Naive thymus-derived CD4-positive, alpha-beta T cell (primary cell): ENCODE measurements at regions not wholly inside any gene's neighbourhood (a gene's known extent, or its start where the extent isn't known, plus 50 kb on each side); places are given as distances from the start of the nearest gene placed in this dataset.

Experiments used
- ATAC-seq: fragments of 150-1000 bp; cut with Tn5 transposase; 2 replicates; pipeline ENCODE4 v1.10.0; 2021; ENCODE audit warnings: mild to moderate bottlenecking, moderate library complexity
- CTCF ChIA-PET: fragments of 350-600 bp; sonication (Branson Sonifier 250); formaldehyde crosslinking; loops from one replicate; lab custom pipeline; 2021; ENCODE audit warnings: antibody characterized with exemption; lab: Charles Lee
- POLR2A ChIA-PET: fragments of 350-600 bp; sonication (Branson Sonifier 250); formaldehyde crosslinking; loops from one replicate; lab custom pipeline; 2021; ENCODE audit warnings: antibody characterized with exemption, inconsistent platforms; lab: Charles Lee
- DNase-seq, 9 donors: peaks; one replicate each; pipeline versions ENCODE4 v3.0.0 to v3.0.0-alpha.2; 2020 to 2022; ENCODE audit warnings: mixed read lengths in 1 of 9
- H3K27ac ChIP-seq: one replicate; pipeline ENCODE4 v1.7.0; 2013; ENCODE audit warnings: mild to moderate bottlenecking, low read depth, low read length, moderate library complexity
- H3K27me3 ChIP-seq, 2 donors: one replicate each; pipeline ENCODE4 v1.7.0; 2013; ENCODE audit warnings: low read length in 2 of 2, mild to moderate bottlenecking in 2 of 2, moderate library complexity in 2 of 2; ENCODE audit not compliant: control insufficient read depth in 2 of 2, insufficient read depth in 2 of 2
- H3K36me3 ChIP-seq, 3 experiments: 1 replicate in 2 of 3; 2 replicates in 1 of 3; pipeline ENCODE4 v1.7.0; 2013; ENCODE audit warnings: low read length in 3 of 3, mild to moderate bottlenecking in 3 of 3, moderate library complexity in 1 of 3; ENCODE audit not compliant: insufficient read depth in 3 of 3, control insufficient read depth in 2 of 3
- H3K4me1 ChIP-seq, 2 donors: one replicate each; pipeline ENCODE4 v1.7.0; 2013; ENCODE audit warnings: low read length in 2 of 2, mild to moderate bottlenecking in 2 of 2, moderate library complexity in 1 of 2; ENCODE audit not compliant: control insufficient read depth in 2 of 2, insufficient read depth in 2 of 2
- H3K4me3 ChIP-seq: 2 replicates; pipeline ENCODE4 v1.7.0; 2013; ENCODE audit warnings: mild to moderate bottlenecking, low read length
- H3K9me3 ChIP-seq, 3 experiments: 1 replicate in 2 of 3; 2 replicates in 1 of 3; pipeline ENCODE4 v1.7.0; 2013; ENCODE audit warnings: low read length in 3 of 3; ENCODE audit not compliant: control insufficient read depth in 2 of 3
- H3K27ac Mint-ChIP-seq, 9 donors: one replicate each; pipeline ENCODE4 v1.8.0; 2020 to 2022; ENCODE audit warnings: mixed read lengths in 9 of 9, mild to moderate bottlenecking in 8 of 9, moderate library complexity in 5 of 9, inconsistent platforms in 2 of 9
- H3K27me3 Mint-ChIP-seq, 5 donors: one replicate each; pipeline ENCODE4 v1.8.0; 2021 to 2022; ENCODE audit warnings: mixed read lengths in 5 of 5, mild to moderate bottlenecking in 1 of 5
- H3K36me3 Mint-ChIP-seq, 5 donors: one replicate each; pipeline ENCODE4 v1.8.0; 2020 to 2022; ENCODE audit warnings: mixed read lengths in 5 of 5, mild to moderate bottlenecking in 3 of 5, inconsistent platforms in 1 of 5
- H3K4me1 Mint-ChIP-seq, 7 donors: one replicate each; pipeline ENCODE4 v1.8.0; 2020 to 2022; ENCODE audit warnings: mixed read lengths in 7 of 7, mild to moderate bottlenecking in 3 of 7, inconsistent platforms in 1 of 7
- H3K4me3 Mint-ChIP-seq, 10 donors: one replicate each; pipeline ENCODE4 v1.8.0; 2020 to 2022; ENCODE audit warnings: mild to moderate bottlenecking in 10 of 10, mixed read lengths in 10 of 10, moderate library complexity in 6 of 10, inconsistent platforms in 2 of 10
- H3K9me3 Mint-ChIP-seq, 11 donors: one replicate each; pipeline ENCODE4 v1.8.0; 2020 to 2022; ENCODE audit warnings: mixed read lengths in 11 of 11, mild to moderate bottlenecking in 4 of 11, inconsistent platforms in 1 of 11, moderate library complexity in 1 of 11
- intact Hi-C, 2 donors: fragments of 100-400 bp; cut with micrococcal nuclease; formaldehyde crosslinking; loops; one replicate each; pipeline ENCODE4 v1.15.1; 2023

DNA sequence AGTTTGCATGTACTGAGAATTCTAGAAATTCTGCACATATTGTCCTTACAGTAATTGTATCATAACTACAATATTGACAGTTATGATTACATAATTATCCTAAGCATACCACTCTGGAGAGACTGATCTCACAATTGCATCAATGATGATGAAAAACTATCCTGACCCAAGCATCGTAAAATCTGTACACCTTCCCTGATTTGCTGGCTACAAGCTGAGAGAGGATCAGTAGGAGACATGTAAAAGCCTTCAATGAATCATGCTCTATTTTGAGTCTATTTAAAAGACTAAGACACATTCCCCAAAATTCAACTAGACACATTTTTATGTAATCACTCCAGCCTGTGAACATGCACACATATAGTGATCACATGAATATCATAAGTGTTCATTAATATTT lies 1833.8 kb downstream of the EFNA5 start:
- Mint-ChIP-seq H3K9me3 (peaks cover 3 to 23% (median 13%) of the 10 kb centered on the region in 11 donors), H3K4me1 (no peaks in the 10 kb centered on the region), H3K27ac (no peak overlapping the region), H3K36me3 (no peaks in the 10 kb centered on the region), H3K4me3 (no peak overlapping the region), H3K27me3 (no peaks in the 10 kb centered on the region)
- Histone ChIP-seq H3K27me3 (no peaks in the 10 kb centered on the region), H3K36me3 (no peaks in the 10 kb centered on the region), H3K4me3 (no peak overlapping the region), H3K9me3 (no peaks in the 10 kb centered on the region), H3K4me1 (no peaks in the 10 kb centered on the region), H3K27ac (no peak overlapping the region)
- DNase-seq (no peak), ATAC-seq (no peak)
- POLR2A ChIA-PET, result no interaction called here
- intact Hi-C loops, result no loop called here
- CTCF ChIA-PET, result no interaction called here

DNA sequence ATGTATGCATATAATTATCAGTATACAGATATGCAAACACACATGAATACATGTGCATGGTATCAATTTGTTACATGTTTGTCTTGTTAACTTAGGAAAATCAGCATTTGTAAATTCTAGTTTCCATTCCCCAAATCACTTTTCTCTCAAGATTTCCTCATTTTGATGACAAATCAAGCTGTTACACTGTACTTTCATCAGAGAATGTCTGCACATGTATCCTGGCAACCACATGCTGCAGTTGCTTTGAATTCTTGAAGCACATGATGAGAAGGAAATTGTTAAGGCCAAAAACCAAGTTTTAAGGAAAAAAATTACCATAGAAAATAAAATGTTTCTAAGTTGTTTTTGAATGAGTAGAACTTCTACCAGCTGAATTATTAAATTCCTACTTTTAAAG lies 1834.5 kb downstream of the EFNA5 start:
- POLR2A ChIA-PET, result no interaction called here
- Mint-ChIP-seq H3K36me3 (no peaks in the 10 kb centered on the region), H3K27ac (no peak overlapping the region), H3K4me1 (no peaks in the 10 kb centered on the region), H3K27me3 (no peaks in the 10 kb centered on the region), H3K4me3 (no peak overlapping the region), H3K9me3 (peaks cover 2 to 23% (median 13%) of the 10 kb centered on the region in 11 donors)
- H3K27me3 ChIP-seq, result no peaks in the 10 kb centered on the region
- intact Hi-C loops, result no loop called here
- H3K9me3 ChIP-seq, result no peaks in the 10 kb centered on the region
- ATAC-seq, result no peak
- H3K4me1 ChIP-seq, result no peaks in the 10 kb centered on the region
- no peaks in the 10 kb centered on the region for H3K36me3 ChIP-seq
- CTCF ChIA-PET, result no interaction called here
- no peak for DNase-seq
- H3K27ac ChIP-seq, result no peak overlapping the region
- no peak overlapping the region for H3K4me3 ChIP-seq

DNA sequence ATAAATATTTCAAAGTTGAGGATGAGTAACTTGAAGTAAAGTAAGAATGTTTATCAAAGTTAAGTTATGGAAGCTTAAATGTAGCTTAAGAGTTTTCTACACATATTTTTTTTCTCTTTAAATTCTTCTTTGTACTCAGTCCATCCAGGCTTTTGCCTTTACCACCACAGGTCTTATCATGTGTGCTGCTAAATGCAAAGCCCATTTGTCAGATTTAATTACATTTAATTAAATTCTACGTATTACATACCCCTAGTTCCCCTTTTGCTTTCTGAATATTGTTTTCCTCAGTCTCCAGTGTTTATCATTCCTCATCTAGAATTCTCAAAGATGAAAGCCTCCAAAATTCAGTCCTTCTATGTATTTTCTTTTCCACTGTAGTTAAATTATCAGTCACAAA lies 1841.9 kb downstream of the EFNA5 start:
- intact Hi-C loops, result loop anchor here in 1 of 2 donors (5.0 kb wide), 1 partner anchor 303 kb away; no protein-coding TSS in a partner anchor
- DNase-seq, result no peak
- Histone ChIP-seq H3K27ac (no peak overlapping the region), H3K36me3 (no peaks in the 10 kb centered on the region), H3K4me3 (no peak overlapping the region), H3K4me1 (no peaks in the 10 kb centered on the region), H3K27me3 (no peaks in the 10 kb centered on the region), H3K9me3 (no peaks in the 10 kb centered on the region)
- H3K4me1 Mint-ChIP-seq, result no peaks in the 10 kb centered on the region
- H3K27ac Mint-ChIP-seq, result no peak overlapping the region
- H3K9me3 Mint-ChIP-seq, result peaks cover 0 to 6% (median 2%) of the 10 kb centered on the region in 11 donors
- ATAC-seq, result no peak
- H3K36me3 Mint-ChIP-seq, result no peaks in the 10 kb centered on the region
- POLR2A ChIA-PET, result no interaction called here
- no peak overlapping the region for H3K4me3 Mint-ChIP-seq
- no peaks in the 10 kb centered on the region for H3K27me3 Mint-ChIP-seq
- CTCF ChIA-PET, result no interaction called here

DNA sequence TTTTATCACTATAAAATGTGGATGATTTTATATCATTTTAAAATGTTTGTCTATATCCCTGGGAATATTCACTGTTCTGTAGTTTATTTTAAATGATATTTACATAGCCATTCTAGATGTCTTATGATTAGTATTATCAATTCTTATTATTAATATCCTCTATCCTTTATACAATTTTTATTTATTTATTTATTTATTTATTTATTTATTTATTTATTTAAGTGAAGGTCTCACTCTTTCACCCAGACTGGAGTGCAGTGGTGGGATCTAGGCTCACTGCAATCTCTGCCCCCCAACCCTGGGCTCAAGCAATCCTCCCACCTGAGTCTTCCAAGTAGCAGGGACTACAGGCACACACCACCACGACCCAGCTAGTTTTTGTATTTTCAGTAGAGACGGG lies 1848.9 kb downstream of the EFNA5 start:
- POLR2A ChIA-PET, result no interaction called here
- H3K36me3 Mint-ChIP-seq, result no peaks in the 10 kb centered on the region
- CTCF ChIA-PET, result no interaction called here

DNA sequence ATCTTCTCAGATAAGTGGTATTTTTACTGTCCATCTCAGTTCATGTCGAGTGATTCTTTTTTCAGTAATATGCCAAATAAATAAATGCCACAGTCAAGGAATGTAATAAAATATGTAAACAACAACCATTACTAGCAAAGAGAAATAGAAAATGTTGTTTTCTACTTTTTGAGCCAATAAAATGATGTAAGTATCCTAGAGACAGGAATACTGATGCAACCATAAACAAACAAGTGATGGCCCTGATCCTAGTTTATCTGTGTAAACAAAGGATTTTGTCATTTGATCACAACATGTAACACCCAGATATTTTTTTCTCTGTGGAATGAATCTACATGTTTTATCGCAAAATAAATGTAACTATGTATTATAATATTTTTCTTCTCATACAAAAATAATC lies 1852.8 kb downstream of the EFNA5 start:
- Mint-ChIP-seq H3K9me3 (peaks cover 0 to 11% (median 2%) of the 10 kb centered on the region in 11 donors), H3K36me3 (no peaks in the 10 kb centered on the region), H3K4me3 (no peak overlapping the region), H3K27ac (no peak overlapping the region), H3K4me1 (no peaks in the 10 kb centered on the region), H3K27me3 (no peaks in the 10 kb centered on the region)
- no peaks in the 10 kb centered on the region for H3K9me3 ChIP-seq
- H3K36me3 ChIP-seq, result peaks cover 0 to 4% (median 0%) of the 10 kb centered on the region in 3 experiments
- no peak overlapping the region for H3K27ac ChIP-seq
- H3K27me3 ChIP-seq, result no peaks in the 10 kb centered on the region
- no peak for DNase-seq
- H3K4me1 ChIP-seq, result no peaks in the 10 kb centered on the region
- CTCF ChIA-PET, result no interaction called here
- no peak for ATAC-seq
- POLR2A ChIA-PET, result no interaction called here
- intact Hi-C loops, result no loop called here
- no peak overlapping the region for H3K4me3 ChIP-seq

More for the DNA sequence above, 1848.9 kb downstream of the EFNA5 start:
- Mint-ChIP-seq H3K27ac (no peak overlapping the region), H3K9me3 (peaks cover 0 to 17% (median 2%) of the 10 kb centered on the region in 11 donors), H3K4me1 (no peaks in the 10 kb centered on the region), H3K27me3 (no peaks in the 10 kb centered on the region), H3K4me3 (no peak overlapping the region)
- no peak overlapping the region for H3K4me3 ChIP-seq
- H3K9me3 ChIP-seq, result no peaks in the 10 kb centered on the region
- H3K36me3 ChIP-seq, result peaks cover 0 to 4% (median 0%) of the 10 kb centered on the region in 3 experiments
- H3K27ac ChIP-seq, result no peak overlapping the region
- ATAC-seq (no peak), DNase-seq (no peak)
- H3K4me1 ChIP-seq, result no peaks in the 10 kb centered on the region
- H3K27me3 ChIP-seq, result no peaks in the 10 kb centered on the region
- intact Hi-C loops, result no loop called here

DNA sequence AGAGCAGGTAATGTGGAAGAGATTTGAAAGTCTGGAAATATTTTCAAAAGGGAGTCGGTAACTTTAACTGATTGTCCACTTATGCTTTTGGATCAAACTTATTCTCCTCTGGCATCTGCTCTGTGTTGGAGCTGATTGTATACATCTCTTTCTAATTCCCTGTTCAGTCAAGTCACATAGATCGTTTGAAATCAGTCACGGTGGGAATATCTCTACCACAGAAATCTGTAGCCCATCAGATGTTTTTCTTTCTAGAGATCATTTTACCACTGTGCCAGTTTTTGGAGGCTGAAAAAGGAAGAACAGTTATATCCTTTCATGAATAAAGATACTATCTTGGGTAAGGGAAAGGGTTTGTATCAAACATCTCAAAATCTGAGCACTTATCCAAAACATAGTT lies 1853.3 kb downstream of the EFNA5 start:
- CTCF ChIA-PET, result no interaction called here
- Histone ChIP-seq H3K27me3 (no peaks in the 10 kb centered on the region), H3K27ac (no peak overlapping the region), H3K36me3 (peaks cover 0 to 4% (median 0%) of the 10 kb centered on the region in 3 experiments), H3K9me3 (no peaks in the 10 kb centered on the region), H3K4me3 (no peak overlapping the region), H3K4me1 (no peaks in the 10 kb centered on the region)
- POLR2A ChIA-PET, result no interaction called here
- Mint-ChIP-seq H3K27ac (no peak overlapping the region), H3K9me3 (peaks cover 0 to 11% (median 4%) of the 10 kb centered on the region in 11 donors), H3K27me3 (no peaks in the 10 kb centered on the region), H3K4me3 (no peak overlapping the region), H3K4me1 (no peaks in the 10 kb centered on the region), H3K36me3 (no peaks in the 10 kb centered on the region)
- ATAC-seq (no peak), DNase-seq (no peak)
- intact Hi-C loops, result no loop called here

DNA sequence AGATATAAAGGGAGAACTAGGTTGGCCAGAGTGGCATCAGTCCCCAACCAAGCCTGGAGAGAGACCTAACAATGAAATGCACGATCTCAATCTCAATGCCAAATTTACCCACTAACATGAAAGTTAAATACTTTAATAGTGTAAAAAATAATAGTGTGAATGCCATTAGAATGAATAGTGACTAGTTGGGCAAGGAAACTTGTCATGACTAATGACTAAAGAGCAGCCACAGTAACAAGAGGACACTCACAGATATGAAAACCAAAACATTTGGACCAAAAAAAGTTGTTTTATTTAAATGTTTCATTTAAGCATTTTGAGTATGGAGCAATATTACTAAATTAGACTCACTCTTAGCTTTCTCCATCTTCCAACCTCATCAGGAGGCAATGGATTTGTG lies 1853.8 kb downstream of the EFNA5 start:
- Mint-ChIP-seq H3K36me3 (no peaks in the 10 kb centered on the region), H3K4me3 (no peak overlapping the region), H3K27me3 (no peaks in the 10 kb centered on the region), H3K27ac (no peak overlapping the region), H3K4me1 (no peaks in the 10 kb centered on the region), H3K9me3 (peaks cover 0 to 11% (median 4%) of the 10 kb centered on the region in 11 donors)
- Histone ChIP-seq H3K9me3 (no peaks in the 10 kb centered on the region), H3K4me1 (no peaks in the 10 kb centered on the region), H3K27me3 (no peaks in the 10 kb centered on the region), H3K4me3 (no peak overlapping the region), H3K36me3 (peaks cover 0 to 4% (median 0%) of the 10 kb centered on the region in 3 experiments), H3K27ac (no peak overlapping the region)
- no peak for DNase-seq
- intact Hi-C loops, result no loop called here
- ChIA-PET CTCF (no interaction called here), POLR2A (no interaction called here)
- ATAC-seq, result no peak
